ENCODE measurements at regions not wholly inside any gene's neighbourhood (a gene's known extent, or its start where the extent isn't known, plus 50 kb on each side); places are given as distances from the start of the nearest gene placed in this dataset.

DNA sequence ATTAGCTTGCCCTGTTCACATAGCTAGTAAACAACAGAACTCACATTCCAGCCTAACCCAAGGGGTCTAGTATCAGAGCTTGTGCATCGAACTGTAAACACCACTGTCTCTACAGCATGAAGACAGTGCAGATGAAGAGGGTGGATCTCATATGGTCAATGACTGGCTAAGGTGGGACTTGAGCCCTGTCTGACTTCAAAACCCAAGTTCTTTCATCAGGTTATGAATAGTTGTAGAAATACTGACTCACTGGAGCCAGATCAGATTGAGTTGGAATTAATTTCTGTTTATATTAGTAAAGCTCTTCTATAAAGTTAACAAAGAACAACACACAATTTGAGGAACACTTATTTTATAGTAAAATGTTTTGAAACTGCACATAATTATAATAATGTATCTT is 161.7 kb upstream of the ARHGAP20 start:
- H3K9me3 Mint-ChIP-seq, result no peaks in the 10 kb centered on the region
- H3K4me1 Mint-ChIP-seq, result peaks cover 2% of the 10 kb centered on the region
- no peak overlapping the region for H3K27ac Mint-ChIP-seq
- no peak for TF ChIP-seq CTCF (IDR thresholded peaks at IDR 0.05; ENCODE audit: unreplicated experiment)
- no peaks in the 10 kb centered on the region for H3K36me3 Mint-ChIP-seq
- H3K4me3 Mint-ChIP-seq, result no peak overlapping the region
- peaks cover 5% of the 10 kb centered on the region for H3K27me3 Mint-ChIP-seq (ENCODE audit: low read depth)
- no peak for DNase-seq (ENCODE audit: low spot score in 2 of 2, unreplicated experiment in 2 of 2)

GRCh38 chr11:110870816-110871522 is 158.7 kb upstream of the ARHGAP20 start:
- Mint-ChIP-seq H3K27me3 (ENCODE audit: low read depth) (peaks cover 5% of the 10 kb centered on the region), H3K36me3 (no peaks in the 10 kb centered on the region), H3K27ac (no peak overlapping the region), H3K4me1 (peaks cover 5% of the 10 kb centered on the region), H3K4me3 (no peak overlapping the region), H3K9me3 (no peaks in the 10 kb centered on the region)
- DNase-seq (ENCODE audit: low spot score in 2 of 2, unreplicated experiment in 2 of 2), result no peak
- TF ChIP-seq CTCF (IDR thresholded peaks at IDR 0.05; ENCODE audit: unreplicated experiment), result no peak

- no peak for DNase-seq (ENCODE audit: low spot score in 2 of 2, unreplicated experiment in 2 of 2)
- peaks cover 7% of the 10 kb centered on the region for H3K4me1 Mint-ChIP-seq
- H3K4me3 Mint-ChIP-seq, result no peak overlapping the region
- no peak overlapping the region for H3K27ac Mint-ChIP-seq
- TF ChIP-seq CTCF (IDR thresholded peaks at IDR 0.05; ENCODE audit: unreplicated experiment), result no peak
- no peaks in the 10 kb centered on the region for H3K9me3 Mint-ChIP-seq
- H3K27me3 Mint-ChIP-seq (ENCODE audit: low read depth), result peaks cover 3% of the 10 kb centered on the region
- H3K36me3 Mint-ChIP-seq, result no peaks in the 10 kb centered on the region
Observed at GRCh38 chr11:110867951-110868350, 155.7 kb upstream of the ARHGAP20 start.

- no peak for DNase-seq (ENCODE audit: low spot score in 2 of 2, unreplicated experiment in 2 of 2)
- H3K4me3 Mint-ChIP-seq, result no peak overlapping the region
- no peak for TF ChIP-seq CTCF (IDR thresholded peaks at IDR 0.05; ENCODE audit: unreplicated experiment)
- no peaks in the 10 kb centered on the region for H3K36me3 Mint-ChIP-seq
- no peak overlapping the region for H3K27ac Mint-ChIP-seq
- peaks cover 12% of the 10 kb centered on the region for H3K4me1 Mint-ChIP-seq
- no peaks in the 10 kb centered on the region for H3K9me3 Mint-ChIP-seq
- H3K27me3 Mint-ChIP-seq (ENCODE audit: low read depth), result peaks cover 5% of the 10 kb centered on the region
Observed at GRCh38 chr11:110866081-110866480, 153.8 kb upstream of the ARHGAP20 start.

GRCh38 chr11:110862407-110862806 is 150.2 kb upstream of the ARHGAP20 start:
- no peak overlapping the region for H3K27ac Mint-ChIP-seq
- H3K27me3 Mint-ChIP-seq (ENCODE audit: low read depth), result peaks cover 3% of the 10 kb centered on the region
- no peaks in the 10 kb centered on the region for H3K9me3 Mint-ChIP-seq
- DNase-seq (ENCODE audit: low spot score in 2 of 2, unreplicated experiment in 2 of 2), result no peak
- H3K36me3 Mint-ChIP-seq, result no peaks in the 10 kb centered on the region
- no peak for TF ChIP-seq CTCF (IDR thresholded peaks at IDR 0.05; ENCODE audit: unreplicated experiment)
- H3K4me3 Mint-ChIP-seq, result no peak overlapping the region
- peaks cover 38% of the 10 kb centered on the region for H3K4me1 Mint-ChIP-seq

Data from mesothelial cell of epicardium (in vitro differentiated cells).